Psoas muscle (tissue), 7 donors: ENCODE measurements at regions not wholly inside any gene's neighbourhood (a gene's known extent, or its start where the extent isn't known, plus 50 kb on each side); places are given as distances from the start of the nearest gene placed in this dataset.

Experiments
- ATAC-seq, 4 donors: fragments of 200-7000 bp; cut with Tn5 transposase; one replicate each; pipeline ENCODE4 v1.9.1; 2020; ENCODE audit warnings: moderate library complexity in 3 of 4, mild to moderate bottlenecking in 2 of 4
- DNase-seq, 2 donors: peaks; one replicate each; pipeline ENCODE4 v3.0.0-alpha.2; 2020
- H3K27ac ChIP-seq: fragments of 200-600 bp; one replicate; pipeline ENCODE4 v1.8.0; 2022
- H3K27me3 ChIP-seq, 3 donors: fragments of 200-600 bp in 1 of 3; one replicate each; pipeline versions ENCODE4 v1.6.1 to v1.8.0; 2013 to 2022; ENCODE audit warnings: low read length in 2 of 3, mild to moderate bottlenecking in 2 of 3, moderate library complexity in 1 of 3; ENCODE audit not compliant: insufficient read depth in 3 of 3
- H3K36me3 ChIP-seq, 2 donors: fragments of 200-600 bp in 1 of 2; one replicate each; pipeline versions ENCODE4 v1.6.1 to v1.8.0; 2013 to 2022; ENCODE audit warnings: low read depth in 1 of 2, mild to moderate bottlenecking in 1 of 2, moderate library complexity in 1 of 2; ENCODE audit not compliant: insufficient read depth in 1 of 2
- H3K4me1 ChIP-seq: fragments of 200-600 bp; one replicate; pipeline ENCODE4 v1.8.0; 2022
- H3K4me3 ChIP-seq: fragments of 200-600 bp; one replicate; pipeline ENCODE4 v1.8.0; 2022; ENCODE audit warnings: mild to moderate bottlenecking
- H3K9me3 ChIP-seq: fragments of 200-600 bp; one replicate; pipeline ENCODE4 v1.8.0; 2022
- CTCF ChIP-seq: fragments of 200-600 bp; IDR thresholded peaks from one replicate; pipeline ENCODE4 v1.8.0; 2022; ENCODE audit warnings: antibody characterized with exemption
- WGBS, 3 donors: extraction: QIAGEN DNeasy Blood & Tissue Kit; methylation state at CpG; one replicate each; pipeline versions ENCODE4 v1.1.6 to v1.1.7; 2013; 5-methylcytosine and 5-hydroxymethylcytosine counted together
- intact Hi-C, 2 donors: fragments of 100-400 bp; cut with DNase I; formaldehyde crosslinking; loops; one replicate each; pipeline versions ENCODE4 v1.11.0 to v1.14.2; 2022
- donor health status: healthy with polysubstance abuse.
- donor health status: DM: no; HTN: no; CAD: no; lungs with moderate emphysema.
- donor health status: Bipolar disorder and iron deficiency.
- donor health status: healthy.
- donor health status: DM: yes; HTN: yes; CAD: no.
- donor health status: DM: no; HTN: no; CAD: no.
- donor health status: DM: yes; HTN: yes; CAD: no.

GRCh38 chr3:189507856-189508255, 123.3 kb upstream of the TP63 start:
- Histone ChIP-seq H3K9me3 (no peaks in the 10 kb centered on the region), H3K4me3 (no peak overlapping the region), H3K36me3 (no peaks in the 10 kb centered on the region), H3K27me3 (no peaks in the 10 kb centered on the region), H3K27ac (no peak overlapping the region), H3K4me1 (peaks cover 5% of the 10 kb centered on the region)
- TF ChIP-seq CTCF = no peak
- intact Hi-C loops = no loop called here
- ATAC-seq (no peak), DNase-seq (no peak)

GRCh38 chr3:189508784-189509501, 122.2 kb upstream of the TP63 start:
- Histone ChIP-seq H3K4me1 (peaks cover 5% of the 10 kb centered on the region), H3K27me3 (no peaks in the 10 kb centered on the region), H3K27ac (no peak overlapping the region), H3K4me3 (no peak overlapping the region), H3K9me3 (no peaks in the 10 kb centered on the region), H3K36me3 (no peaks in the 10 kb centered on the region)
- no peak for TF ChIP-seq CTCF
- 45 to 71% (median 47%) methylated on average over 3 of the region's 3 CpGs for WGBS, 3 donors
- intact Hi-C loops = no loop called here
- ATAC-seq = no peak
- no peak for DNase-seq

DNA sequence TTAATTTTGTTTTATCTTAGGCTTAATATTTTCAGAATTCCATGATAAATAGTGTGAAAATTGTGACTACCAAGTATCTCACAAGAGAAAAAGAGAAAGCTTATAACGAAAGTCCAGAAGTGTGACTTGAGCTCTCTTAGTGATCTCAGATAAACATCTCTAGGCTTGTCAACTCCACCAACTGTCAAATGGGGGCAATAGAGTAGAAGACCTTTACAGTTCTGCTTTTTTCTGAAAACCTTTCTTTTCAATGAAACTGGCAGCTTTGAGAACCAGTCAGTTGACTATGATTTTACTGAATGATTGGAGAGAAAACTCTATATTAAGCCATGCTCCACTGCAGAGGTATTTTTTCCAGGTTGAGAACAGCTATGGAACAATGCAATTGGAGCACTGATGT, 119.2 kb upstream of the TP63 start:
- ATAC-seq (no peak), DNase-seq (no peak)
- 50 to 90% (median 86%) methylated on average over 1 of the region's 1 CpG for WGBS, 3 donors
- Histone ChIP-seq H3K36me3 (no peaks in the 10 kb centered on the region), H3K9me3 (no peaks in the 10 kb centered on the region), H3K4me1 (peaks cover 5% of the 10 kb centered on the region), H3K4me3 (no peak overlapping the region), H3K27me3 (no peaks in the 10 kb centered on the region), H3K27ac (no peak overlapping the region)
- intact Hi-C loops = loop anchor here in 1 of 2 donors (5.0 kb wide), 1 partner anchor 45 kb away; no protein-coding TSS in a partner anchor
- no peak for TF ChIP-seq CTCF

DNA sequence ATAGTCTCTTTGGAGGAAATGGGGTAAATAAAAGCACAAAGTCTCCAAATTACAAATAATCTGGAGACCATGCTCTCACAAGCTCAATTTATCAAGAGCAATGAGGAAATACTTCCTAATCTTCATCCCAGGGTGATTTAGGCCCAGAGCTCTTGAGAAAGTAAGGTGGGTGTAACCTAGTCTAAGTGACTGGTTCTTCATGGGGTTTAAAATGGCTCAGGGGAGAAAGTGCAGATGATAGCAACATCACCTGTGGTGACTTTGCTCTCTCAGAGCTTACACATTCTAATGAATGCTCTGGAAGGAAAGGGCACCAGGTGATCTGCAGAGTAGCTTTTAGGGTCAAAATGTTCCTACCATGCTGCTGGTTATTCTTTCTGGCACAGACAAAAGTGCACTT, 118.4 kb upstream of the TP63 start:
- TF ChIP-seq CTCF = no peak

More for the DNA sequence above, 118.4 kb upstream of the TP63 start:
- ATAC-seq = no peak
- no peak for DNase-seq
- Histone ChIP-seq H3K36me3 (no peaks in the 10 kb centered on the region), H3K27me3 (no peaks in the 10 kb centered on the region), H3K4me3 (no peak overlapping the region), H3K4me1 (peaks cover 5% of the 10 kb centered on the region), H3K9me3 (no peaks in the 10 kb centered on the region), H3K27ac (no peak overlapping the region)
- intact Hi-C loops = loop anchor here in 1 of 2 donors (5.0 kb wide), 1 partner anchor 44 kb away; no protein-coding TSS in a partner anchor
